CD4-positive, CD25-positive, alpha-beta regulatory T cell (primary cell): ENCODE measurements at regions not wholly inside any gene's neighbourhood (a gene's known extent, or its start where the extent isn't known, plus 50 kb on each side); places are given as distances from the start of the nearest gene placed in this dataset.
"Not testable (repeated sequence)": the region's sequence is repeated elsewhere in the genome, so short reads cannot be mapped to it uniquely, and the experiment has no call there.

Source experiments
- ATAC-seq, 2 donors: fragments of 150-1000 bp; cut with Tn5 transposase; one replicate each; pipeline ENCODE4 v1.10.0; 2021; ENCODE audit warnings: low read depth in 2 of 2, moderate number of reproducible peaks in 2 of 2, moderate library complexity in 1 of 2
- DNase-seq, 3 donors: peaks; one replicate each; pipeline versions ENCODE4 v3.0.0 to v3.0.0-alpha.2; 2012 to 2022; ENCODE audit warnings: mixed read lengths in 1 of 3
- H3K27ac ChIP-seq: one replicate; pipeline ENCODE4 v1.7.0; 2013; ENCODE audit warnings: mild to moderate bottlenecking, low read length; ENCODE audit not compliant: insufficient read depth, poor library complexity, severe bottlenecking
- H3K27me3 ChIP-seq: one replicate; pipeline ENCODE4 v1.7.0; 2013; ENCODE audit warnings: low read length; ENCODE audit not compliant: control insufficient read depth, insufficient read depth
- H3K36me3 ChIP-seq: one replicate; pipeline ENCODE4 v1.7.0; 2013; ENCODE audit warnings: mild to moderate bottlenecking, low read length, moderate library complexity; ENCODE audit not compliant: control insufficient read depth, insufficient read depth
- H3K4me1 ChIP-seq: 2 replicates; pipeline ENCODE4 v1.7.0; 2013; ENCODE audit warnings: mild to moderate bottlenecking, low read length; ENCODE audit not compliant: insufficient read depth, control insufficient read depth, poor library complexity, severe bottlenecking
- H3K4me3 ChIP-seq: one replicate; pipeline ENCODE4 v1.7.0; 2013; ENCODE audit warnings: low read depth, mild to moderate bottlenecking, low read length, moderate library complexity
- H3K9me3 ChIP-seq, 2 experiments: 1 replicate in 1 of 2; 2 replicates in 1 of 2; pipeline ENCODE4 v1.7.0; 2013; ENCODE audit warnings: low read length in 2 of 2, mild to moderate bottlenecking in 1 of 2, moderate library complexity in 1 of 2; ENCODE audit not compliant: control insufficient read depth in 2 of 2
- H3K27ac Mint-ChIP-seq, 3 donors: one replicate each; pipeline ENCODE4 v1.8.0; 2020 to 2022; ENCODE audit warnings: mild to moderate bottlenecking in 3 of 3, mixed read lengths in 3 of 3, moderate library complexity in 2 of 3
- H3K27me3 Mint-ChIP-seq: one replicate; pipeline ENCODE4 v1.8.0; 2022; ENCODE audit warnings: mild to moderate bottlenecking, mixed read lengths
- H3K36me3 Mint-ChIP-seq: one replicate; pipeline ENCODE4 v1.8.0; 2020; ENCODE audit warnings: mixed read lengths
- H3K4me1 Mint-ChIP-seq, 4 donors: one replicate each; pipeline ENCODE4 v1.8.0; 2020 to 2022; ENCODE audit warnings: mixed read lengths in 4 of 4, mild to moderate bottlenecking in 1 of 4
- H3K4me3 Mint-ChIP-seq, 4 donors: one replicate each; pipeline ENCODE4 v1.8.0; 2020 to 2022; ENCODE audit warnings: mild to moderate bottlenecking in 4 of 4, mixed read lengths in 4 of 4, moderate library complexity in 3 of 4
- H3K9me3 Mint-ChIP-seq, 7 donors: one replicate each; pipeline ENCODE4 v1.8.0; 2020 to 2022; ENCODE audit warnings: mixed read lengths in 7 of 7, mild to moderate bottlenecking in 3 of 7, moderate library complexity in 2 of 7

- H3K4me3 Mint-ChIP-seq, result no peak overlapping the region
These were observed 89.0 kb upstream of the C10orf90 start for GRCh38 chr10:126759531-126759930.

GRCh38 chr10:126766646-126767045, 96.2 kb upstream of the C10orf90 start:
- not testable (repeated sequence) for H3K27ac ChIP-seq, H3K36me3 Mint-ChIP-seq, DNase-seq, H3K4me1 Mint-ChIP-seq, H3K27me3 ChIP-seq, ATAC-seq, H3K27ac Mint-ChIP-seq, H3K27me3 Mint-ChIP-seq, H3K4me3 ChIP-seq, H3K36me3 ChIP-seq, H3K4me1 ChIP-seq, H3K4me3 Mint-ChIP-seq, H3K9me3 ChIP-seq
- H3K9me3 Mint-ChIP-seq, result peaks cover 0 to 11% (median 7%) of the 10 kb centered on the region in 7 donors

More at GRCh38 chr10:126759531-126759930, 89.0 kb upstream of the C10orf90 start:
- H3K27me3 ChIP-seq, result no peaks in the 10 kb centered on the region
- H3K27ac ChIP-seq, result no peak overlapping the region
- H3K9me3 Mint-ChIP-seq, result peaks cover 0 to 8% (median 6%) of the 10 kb centered on the region in 7 donors
- H3K36me3 Mint-ChIP-seq, result no peaks in the 10 kb centered on the region
- H3K27me3 Mint-ChIP-seq, result no peaks in the 10 kb centered on the region
- H3K9me3 ChIP-seq, result no peaks in the 10 kb centered on the region
- no peaks in the 10 kb centered on the region for H3K36me3 ChIP-seq
- no peak overlapping the region for H3K4me3 ChIP-seq
- no peaks in the 10 kb centered on the region for H3K4me1 Mint-ChIP-seq
- DNase-seq (no peak), ATAC-seq (no peak)
- no peaks in the 10 kb centered on the region for H3K4me1 ChIP-seq
- no peak overlapping the region for H3K27ac Mint-ChIP-seq

DNA sequence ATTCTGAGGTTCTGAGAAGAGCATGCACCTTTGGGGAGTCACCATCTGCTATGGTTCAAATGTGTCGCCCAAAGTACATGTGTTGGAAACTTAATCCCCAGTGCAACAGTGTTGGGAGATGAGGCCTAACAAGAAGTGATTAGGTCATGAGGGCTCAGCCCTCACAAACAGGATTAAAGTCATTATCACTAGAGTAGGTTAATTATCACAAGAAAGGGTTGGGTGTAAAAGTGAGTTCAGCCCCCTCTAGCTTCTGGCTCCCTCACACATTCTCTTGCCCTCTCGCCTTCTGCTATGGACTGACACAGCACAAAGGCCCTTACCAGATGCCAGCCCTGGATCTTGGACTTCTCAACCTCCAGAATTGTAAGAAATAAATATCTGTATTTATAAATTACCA, 100.3 kb upstream of the C10orf90 start:
- Histone ChIP-seq H3K9me3 (no peaks in the 10 kb centered on the region), H3K4me1 (no peaks in the 10 kb centered on the region), H3K27me3 (no peaks in the 10 kb centered on the region), H3K36me3 (no peaks in the 10 kb centered on the region), H3K27ac (no peak overlapping the region), H3K4me3 (no peak overlapping the region)
- H3K9me3 Mint-ChIP-seq, result peaks cover 0 to 7% (median 0%) of the 10 kb centered on the region in 7 donors
- DNase-seq (no peak), ATAC-seq (no peak)
- H3K4me3 Mint-ChIP-seq, result no peak overlapping the region
- H3K27ac Mint-ChIP-seq, result no peak overlapping the region
- no peaks in the 10 kb centered on the region for H3K4me1 Mint-ChIP-seq
- no peaks in the 10 kb centered on the region for H3K27me3 Mint-ChIP-seq
- no peaks in the 10 kb centered on the region for H3K36me3 Mint-ChIP-seq

GRCh38 chr10:126776168-126776567, 105.7 kb upstream of the C10orf90 start:
- DNase-seq (no peak), ATAC-seq (no peak)
- no peak overlapping the region for H3K4me3 ChIP-seq
- no peaks in the 10 kb centered on the region for H3K9me3 ChIP-seq
- Mint-ChIP-seq H3K27ac (no peak overlapping the region), H3K9me3 (peaks cover 0 to 2% (median 0%) of the 10 kb centered on the region in 7 donors), H3K4me1 (no peaks in the 10 kb centered on the region), H3K36me3 (no peaks in the 10 kb centered on the region), H3K27me3 (no peaks in the 10 kb centered on the region), H3K4me3 (no peak overlapping the region)
- H3K27me3 ChIP-seq, result no peaks in the 10 kb centered on the region
- no peaks in the 10 kb centered on the region for H3K36me3 ChIP-seq
- no peak overlapping the region for H3K27ac ChIP-seq
- H3K4me1 ChIP-seq, result no peaks in the 10 kb centered on the region

DNA sequence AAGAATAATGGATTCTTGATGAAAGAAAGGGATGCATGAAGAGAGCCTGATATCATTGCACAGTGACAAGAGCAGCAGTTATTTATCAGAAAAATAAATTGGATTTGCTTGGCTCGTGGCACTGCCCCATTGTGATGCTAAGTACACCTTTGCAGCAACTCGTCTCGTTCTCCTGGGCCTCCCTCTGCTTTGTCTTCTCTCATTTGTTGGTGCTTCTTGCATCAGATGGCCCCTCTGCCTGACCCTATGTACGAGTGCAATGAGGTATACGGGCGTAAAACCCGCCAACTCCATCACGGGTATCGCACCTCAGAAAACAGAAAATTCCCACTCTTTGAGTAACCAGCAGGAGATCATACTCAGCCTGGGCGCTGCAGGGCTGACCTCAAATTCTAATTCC, 107.2 kb upstream of the C10orf90 start:
- no peaks in the 10 kb centered on the region for H3K36me3 Mint-ChIP-seq
- no peak for ATAC-seq
- no peak overlapping the region for H3K4me3 Mint-ChIP-seq
- H3K4me1 Mint-ChIP-seq, result no peaks in the 10 kb centered on the region
- Histone ChIP-seq H3K4me1 (no peaks in the 10 kb centered on the region), H3K27ac (no peak overlapping the region), H3K36me3 (no peaks in the 10 kb centered on the region), H3K9me3 (no peaks in the 10 kb centered on the region), H3K27me3 (no peaks in the 10 kb centered on the region), H3K4me3 (no peak overlapping the region)
- H3K9me3 Mint-ChIP-seq, result peaks cover 0 to 2% (median 0%) of the 10 kb centered on the region in 7 donors
- no peak overlapping the region for H3K27ac Mint-ChIP-seq
- no peak for DNase-seq
- H3K27me3 Mint-ChIP-seq, result no peaks in the 10 kb centered on the region

GRCh38 chr10:126781450-126782216, 111.1 kb upstream of the C10orf90 start:
- Mint-ChIP-seq H3K36me3 (no peaks in the 10 kb centered on the region), H3K9me3 (peaks cover 0 to 4% (median 0%) of the 10 kb centered on the region in 7 donors), H3K4me1 (no peaks in the 10 kb centered on the region), H3K27me3 (peaks cover 5% of the 10 kb centered on the region), H3K27ac (no peak overlapping the region), H3K4me3 (no peak overlapping the region)
- H3K27me3 ChIP-seq, result no peaks in the 10 kb centered on the region
- H3K36me3 ChIP-seq, result no peaks in the 10 kb centered on the region
- H3K9me3 ChIP-seq, result no peaks in the 10 kb centered on the region
- H3K4me3 ChIP-seq, result no peak overlapping the region
- H3K27ac ChIP-seq, result no peak overlapping the region
- no peak for DNase-seq
- H3K4me1 ChIP-seq, result no peaks in the 10 kb centered on the region
- no peak for ATAC-seq

- H3K4me1 Mint-ChIP-seq, result no peaks in the 10 kb centered on the region
- no peaks in the 10 kb centered on the region for H3K27me3 ChIP-seq
- H3K27ac Mint-ChIP-seq, result no peak overlapping the region
- peaks cover 5% of the 10 kb centered on the region for H3K27me3 Mint-ChIP-seq
- ATAC-seq, result no peak
- no peaks in the 10 kb centered on the region for H3K36me3 Mint-ChIP-seq
- H3K9me3 ChIP-seq, result no peaks in the 10 kb centered on the region
- H3K4me1 ChIP-seq, result no peaks in the 10 kb centered on the region
- peaks cover 0 to 4% (median 0%) of the 10 kb centered on the region in 7 donors for H3K9me3 Mint-ChIP-seq
- no peak overlapping the region for H3K4me3 Mint-ChIP-seq
- no peak overlapping the region for H3K27ac ChIP-seq
- no peak overlapping the region for H3K4me3 ChIP-seq
- DNase-seq, result no peak
- no peaks in the 10 kb centered on the region for H3K36me3 ChIP-seq
These were observed 113.5 kb upstream of the C10orf90 start for GRCh38 chr10:126783806-126784557.
